Transverse colon (tissue), 4 donors: ENCODE measurements at regions not wholly inside any gene's neighbourhood (a gene's known extent, or its start where the extent isn't known, plus 50 kb on each side); places are given as distances from the start of the nearest gene placed in this dataset.

Experiments
- DNase-seq: peaks from one replicate; pipeline ENCODE4 v3.0.0-alpha.2; 2019
- H3K27ac ChIP-seq, 4 donors: fragments of 200-600 bp; sonication (generic); 2 replicates each; pipeline ENCODE4 v1.5.1; 2016 to 2018; ENCODE audit warnings: inconsistent platforms in 4 of 4
- H3K27me3 ChIP-seq: fragments of 200-600 bp; sonication (generic); 2 replicates; pipeline ENCODE4 v1.5.1; 2017; ENCODE audit warnings: inconsistent platforms
- H3K36me3 ChIP-seq, 4 donors: fragments of 200-600 bp; sonication (generic); 2 replicates each; pipeline ENCODE4 v1.5.1; 2017 to 2019; ENCODE audit warnings: inconsistent platforms in 4 of 4
- H3K4me1 ChIP-seq, 4 donors: fragments of 200-600 bp; sonication (generic); 2 replicates each; pipeline ENCODE4 v1.5.1; 2017 to 2020; ENCODE audit warnings: inconsistent platforms in 4 of 4
- H3K4me3 ChIP-seq, 4 donors: fragments of 200-600 bp; sonication (generic); 1 replicate in 1 of 4; 2 replicates in 3 of 4; pipeline versions ENCODE4 v1.5.1 to v1.6.1; 2017 to 2019; ENCODE audit warnings: inconsistent platforms in 4 of 4
- H3K9me3 ChIP-seq, 2 donors: fragments of 200-600 bp; sonication (generic); 2 replicates each; pipeline ENCODE4 v1.5.1; 2017 to 2019; ENCODE audit warnings: inconsistent platforms in 2 of 2
- EP300 ChIP-seq: sonication (generic); formaldehyde crosslinking; IDR thresholded peaks from one replicate; pipeline ENCODE4 v1.6.1; 2017; ENCODE audit warnings: antibody characterized with exemption, low read depth
- POLR2A ChIP-seq: fragments of 450-650 bp; IDR thresholded peaks from one replicate; pipeline ENCODE4 v1.6.1; 2016; ENCODE audit warnings: antibody characterized with exemption, mild to moderate bottlenecking, moderate library complexity
- POLR2AphosphoS5 ChIP-seq, 3 donors: sonication (generic); formaldehyde crosslinking; IDR thresholded peaks; one replicate each; pipeline ENCODE4 v1.6.1; 2016; ENCODE audit warnings: antibody characterized with exemption in 3 of 3
- WGBS, 2 donors: methylation state at CpG; one replicate each; pipeline ENCODE4 v1.1.5; 2018; ENCODE audit warnings: low coverage in 1 of 2; 5-methylcytosine and 5-hydroxymethylcytosine counted together
- in situ Hi-C, 4 donors: fragments of 200-750 bp; cut with MboI; loops; one replicate each; pipeline versions ENCODE4 v1.15.0 to v1.15.1; 2017; ENCODE audit warnings: low sequenced_read_pairs in 3 of 4, low pct_ligation_motif_present in 1 of 4, low pct_unique_long_range_greater_than_20kb in 1 of 4
- intact Hi-C: fragments of 100-400 bp; cut with DNase I; formaldehyde crosslinking; loops from one replicate; pipeline ENCODE4 v1.15.1; 2023; ENCODE audit warnings: low total_unique reads
- TF ChIP-seq, protein P1 (sequence below), 5 experiments: fragments of 200-600 bp in 3 of 5; fragments of 450-650 bp in 2 of 5; sonication (generic) in 3 of 5; IDR thresholded peaks; 1 replicate in 2 of 5; 2 replicates in 3 of 5; pipeline ENCODE4 v1.5.1; 2016 to 2017; ENCODE audit warnings: antibody characterized with exemption in 5 of 5, inconsistent platforms in 3 of 5, mild to moderate bottlenecking in 2 of 5, moderate library complexity in 1 of 5

DNA sequence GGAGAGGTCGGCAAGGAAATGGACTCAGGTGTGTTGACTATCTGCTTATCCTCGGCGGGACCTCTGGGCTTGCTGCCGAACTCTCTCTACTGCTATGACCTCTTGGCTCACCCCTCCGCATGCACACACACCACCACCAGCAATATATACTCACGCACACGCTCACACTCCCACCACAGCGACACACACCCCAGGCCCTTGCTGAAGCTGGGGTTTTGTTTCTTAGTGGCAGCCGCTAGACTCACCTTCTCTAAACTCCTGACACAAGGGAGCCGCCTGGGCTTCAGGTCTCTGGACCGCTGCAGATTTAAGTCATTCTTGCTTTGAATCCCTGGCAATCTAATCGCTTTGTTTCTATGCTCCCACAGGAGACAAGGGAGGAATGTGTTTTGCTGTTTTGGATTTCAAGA lies 59.4 kb upstream of the BACH2 start:
- Histone ChIP-seq H3K4me1 (no peaks in the 10 kb centered on the region), H3K36me3 (no peaks in the 10 kb centered on the region), H3K27me3 (peaks cover 4% of the 10 kb centered on the region), H3K27ac (no peak overlapping the region), H3K9me3 (no peaks in the 10 kb centered on the region), H3K4me3 (no peak overlapping the region)
- in situ Hi-C loops (no loop called here), intact Hi-C loops (no loop called here)
- 65 to 67% methylated on average over 1 to 12 of the region's 12 CpGs for WGBS, 2 donors
- no peak for TF ChIP-seq POLR2AphosphoS5 (IDR thresholded peaks at IDR 0.05)
- TF ChIP-seq POLR2A, result no peak
- TF ChIP-seq EP300, result no peak
- TF ChIP-seq, protein P1, sequence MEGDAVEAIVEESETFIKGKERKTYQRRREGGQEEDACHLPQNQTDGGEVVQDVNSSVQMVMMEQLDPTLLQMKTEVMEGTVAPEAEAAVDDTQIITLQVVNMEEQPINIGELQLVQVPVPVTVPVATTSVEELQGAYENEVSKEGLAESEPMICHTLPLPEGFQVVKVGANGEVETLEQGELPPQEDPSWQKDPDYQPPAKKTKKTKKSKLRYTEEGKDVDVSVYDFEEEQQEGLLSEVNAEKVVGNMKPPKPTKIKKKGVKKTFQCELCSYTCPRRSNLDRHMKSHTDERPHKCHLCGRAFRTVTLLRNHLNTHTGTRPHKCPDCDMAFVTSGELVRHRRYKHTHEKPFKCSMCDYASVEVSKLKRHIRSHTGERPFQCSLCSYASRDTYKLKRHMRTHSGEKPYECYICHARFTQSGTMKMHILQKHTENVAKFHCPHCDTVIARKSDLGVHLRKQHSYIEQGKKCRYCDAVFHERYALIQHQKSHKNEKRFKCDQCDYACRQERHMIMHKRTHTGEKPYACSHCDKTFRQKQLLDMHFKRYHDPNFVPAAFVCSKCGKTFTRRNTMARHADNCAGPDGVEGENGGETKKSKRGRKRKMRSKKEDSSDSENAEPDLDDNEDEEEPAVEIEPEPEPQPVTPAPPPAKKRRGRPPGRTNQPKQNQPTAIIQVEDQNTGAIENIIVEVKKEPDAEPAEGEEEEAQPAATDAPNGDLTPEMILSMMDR (IDR thresholded peaks at IDR 0.05), result no peak
- DNase-seq, result no peak

- TF ChIP-seq, protein P1 (IDR thresholded peaks at IDR 0.05), result no peak
- no peak for TF ChIP-seq POLR2AphosphoS5 (IDR thresholded peaks at IDR 0.05)
- TF ChIP-seq EP300, result no peak
- TF ChIP-seq POLR2A, result no peak
- Histone ChIP-seq H3K36me3 (no peaks in the 10 kb centered on the region), H3K4me1 (no peaks in the 10 kb centered on the region), H3K27me3 (peaks cover 4% of the 10 kb centered on the region), H3K4me3 (no peak overlapping the region), H3K27ac (no peak overlapping the region), H3K9me3 (no peaks in the 10 kb centered on the region)
- intact Hi-C loops (no loop called here), in situ Hi-C loops (no loop called here)
- no peak for DNase-seq
Measured at GRCh38 chr6:90354961-90355360, 58.3 kb upstream of the BACH2 start.

DNA sequence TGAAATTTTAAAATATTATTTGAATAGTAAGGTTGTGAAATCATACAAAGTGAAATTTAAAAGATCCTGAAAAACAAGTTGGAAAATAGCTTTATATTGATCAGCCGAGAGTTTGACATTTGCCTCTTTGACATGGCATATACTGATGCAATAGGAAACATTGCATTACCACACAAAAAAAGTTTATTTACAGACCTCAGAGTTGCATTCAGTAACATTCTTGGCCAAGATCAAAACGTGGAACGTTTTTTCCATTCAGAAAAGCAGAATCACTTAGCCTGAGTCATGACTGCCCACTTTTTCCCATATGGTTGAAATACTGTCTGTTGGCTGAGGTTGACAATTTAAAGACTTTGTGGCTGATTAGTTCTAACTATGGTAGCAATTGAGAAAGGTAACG lies 55.1 kb upstream of the BACH2 start:
- intact Hi-C loops (no loop called here), in situ Hi-C loops (no loop called here)
- Histone ChIP-seq H3K27me3 (no peaks in the 10 kb centered on the region), H3K36me3 (no peaks in the 10 kb centered on the region), H3K9me3 (no peaks in the 10 kb centered on the region), H3K4me3 (no peak overlapping the region), H3K27ac (no peak overlapping the region), H3K4me1 (no peaks in the 10 kb centered on the region)
- TF ChIP-seq, protein P1 (IDR thresholded peaks at IDR 0.05), result no peak
- TF ChIP-seq EP300, result no peak
- TF ChIP-seq POLR2A, result no peak
- TF ChIP-seq POLR2AphosphoS5 (IDR thresholded peaks at IDR 0.05), result no peak
- WGBS, 2 donors, result 35 to 51% methylated on average over 4 of the region's 4 CpGs
- DNase-seq, result no peak

- in situ Hi-C loops, result no loop called here
- DNase-seq, result no peak
- H3K27ac ChIP-seq, result no peak overlapping the region
Measured at GRCh38 chr6:90350689-90351554, 54.3 kb upstream of the BACH2 start.

More at GRCh38 chr6:90350689-90351554, 54.3 kb upstream of the BACH2 start:
- 35 to 49% methylated on average over 7 to 8 of the region's 8 CpGs for WGBS, 2 donors
- Histone ChIP-seq H3K27me3 (no peaks in the 10 kb centered on the region), H3K36me3 (no peaks in the 10 kb centered on the region), H3K4me3 (no peak overlapping the region), H3K4me1 (no peaks in the 10 kb centered on the region), H3K9me3 (no peaks in the 10 kb centered on the region)
- intact Hi-C loops, result no loop called here
- TF ChIP-seq, protein P1 (IDR thresholded peaks at IDR 0.05), result no peak
- TF ChIP-seq POLR2A, result no peak
- TF ChIP-seq EP300, result no peak
- no peak for TF ChIP-seq POLR2AphosphoS5 (IDR thresholded peaks at IDR 0.05)
